Suprapubic skin (tissue), 3 donors: ENCODE measurements at regions not wholly inside any gene's neighbourhood (a gene's known extent, or its start where the extent isn't known, plus 50 kb on each side); places are given as distances from the start of the nearest gene placed in this dataset.

ENCODE experiments used
- EP300 ChIP-seq: sonication (generic); formaldehyde crosslinking; IDR thresholded peaks from one replicate; pipeline ENCODE4 v1.6.1; 2017; ENCODE audit warnings: antibody characterized with exemption
- TF ChIP-seq, protein P1 (sequence below), 2 donors: fragments of 200-600 bp in 1 of 2; fragments of 450-650 bp in 1 of 2; sonication (generic) in 1 of 2; IDR thresholded peaks; one replicate each; pipeline ENCODE4 v1.5.1; 2016 to 2019; ENCODE audit warnings: antibody characterized with exemption in 2 of 2, mild to moderate bottlenecking in 1 of 2, moderate library complexity in 1 of 2

DNA sequence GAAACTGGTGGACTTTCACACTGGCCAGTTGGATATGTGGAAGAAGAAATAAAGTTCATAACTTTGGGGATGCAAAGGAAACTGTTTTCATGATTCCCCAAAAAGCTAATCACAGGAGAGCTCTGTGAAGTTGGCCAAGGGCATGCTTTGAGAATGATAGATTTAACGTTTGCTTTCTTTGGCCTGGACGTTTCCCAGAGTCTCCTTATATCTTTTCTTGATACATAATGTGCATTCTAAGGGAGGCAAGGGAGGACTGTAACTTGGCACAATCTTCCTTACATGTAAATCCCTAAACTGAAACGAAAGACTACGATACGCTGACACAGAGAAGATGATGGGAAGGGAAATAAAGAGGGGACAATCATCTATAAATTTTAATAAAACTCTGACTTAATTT lies 176.5 kb upstream of the INHBA start:
- TF ChIP-seq, protein P1, sequence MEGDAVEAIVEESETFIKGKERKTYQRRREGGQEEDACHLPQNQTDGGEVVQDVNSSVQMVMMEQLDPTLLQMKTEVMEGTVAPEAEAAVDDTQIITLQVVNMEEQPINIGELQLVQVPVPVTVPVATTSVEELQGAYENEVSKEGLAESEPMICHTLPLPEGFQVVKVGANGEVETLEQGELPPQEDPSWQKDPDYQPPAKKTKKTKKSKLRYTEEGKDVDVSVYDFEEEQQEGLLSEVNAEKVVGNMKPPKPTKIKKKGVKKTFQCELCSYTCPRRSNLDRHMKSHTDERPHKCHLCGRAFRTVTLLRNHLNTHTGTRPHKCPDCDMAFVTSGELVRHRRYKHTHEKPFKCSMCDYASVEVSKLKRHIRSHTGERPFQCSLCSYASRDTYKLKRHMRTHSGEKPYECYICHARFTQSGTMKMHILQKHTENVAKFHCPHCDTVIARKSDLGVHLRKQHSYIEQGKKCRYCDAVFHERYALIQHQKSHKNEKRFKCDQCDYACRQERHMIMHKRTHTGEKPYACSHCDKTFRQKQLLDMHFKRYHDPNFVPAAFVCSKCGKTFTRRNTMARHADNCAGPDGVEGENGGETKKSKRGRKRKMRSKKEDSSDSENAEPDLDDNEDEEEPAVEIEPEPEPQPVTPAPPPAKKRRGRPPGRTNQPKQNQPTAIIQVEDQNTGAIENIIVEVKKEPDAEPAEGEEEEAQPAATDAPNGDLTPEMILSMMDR (IDR thresholded peaks at IDR 0.05) = no peak
- no peak for TF ChIP-seq EP300
